ENCODE measurements at regions not wholly inside any gene's neighbourhood (a gene's known extent, or its start where the extent isn't known, plus 50 kb on each side); places are given as distances from the start of the nearest gene placed in this dataset.

DNA sequence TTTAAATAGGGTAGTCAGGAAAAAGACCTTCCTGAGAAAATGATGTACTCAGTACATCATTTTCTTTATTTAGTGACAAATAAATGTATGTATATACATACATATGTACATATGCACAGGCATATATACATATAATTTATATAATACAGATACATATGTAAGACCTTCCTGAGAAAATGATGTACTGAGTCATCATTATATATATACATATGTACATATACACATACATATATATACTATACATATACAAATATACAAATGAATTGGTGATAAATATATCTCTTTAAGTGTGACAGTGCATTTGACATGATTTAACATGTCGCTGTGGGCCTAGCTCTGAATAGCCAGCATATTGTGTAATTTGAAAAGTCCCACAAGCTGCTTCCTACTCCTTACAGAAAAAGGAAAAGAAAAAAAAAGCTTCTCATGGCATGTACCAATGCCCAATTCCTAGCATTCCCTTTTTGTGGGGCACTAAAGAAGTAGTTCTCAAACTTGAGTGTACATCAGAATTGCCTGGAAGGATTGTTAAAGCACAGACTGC, 208.1 kb upstream of the UMPS start:
- no peaks in the 10 kb centered on the region for H3K9me3 Mint-ChIP-seq
- H3K27me3 ChIP-seq (ENCODE audit: control insufficient read depth, insufficient read depth, low read length): no peaks in the 10 kb centered on the region
- no peak overlapping the region for H3K27ac Mint-ChIP-seq
- H3K4me3 ChIP-seq (ENCODE audit: low read length): no peak overlapping the region
- peaks cover 34 to 49% of the 10 kb centered on the region in 2 donors for H3K27me3 Mint-ChIP-seq (ENCODE audit: low read depth in 2 of 2)
- DNase-seq (no peak), ATAC-seq (no peak)
- H3K9me3 ChIP-seq (ENCODE audit: control insufficient read depth, insufficient read depth, low read length): no peaks in the 10 kb centered on the region
- WGBS (ENCODE audit: insufficient coverage): 67% methylated on average over 1 of the region's 1 CpG
- H3K4me1 Mint-ChIP-seq: no peaks in the 10 kb centered on the region
- H3K36me3 ChIP-seq (ENCODE audit: control insufficient read depth, insufficient read depth, low read length): no peaks in the 10 kb centered on the region
- no peaks in the 10 kb centered on the region for H3K36me3 Mint-ChIP-seq
- H3K27ac ChIP-seq (ENCODE audit: low read length): no peak overlapping the region
- intact Hi-C loops (cut with micrococcal nuclease): no loop called here
- H3K4me3 Mint-ChIP-seq: no peak overlapping the region
- H3K4me1 ChIP-seq (ENCODE audit: control insufficient read depth, insufficient read depth, low read length): no peaks in the 10 kb centered on the region
- TF ChIP-seq, protein P1, sequence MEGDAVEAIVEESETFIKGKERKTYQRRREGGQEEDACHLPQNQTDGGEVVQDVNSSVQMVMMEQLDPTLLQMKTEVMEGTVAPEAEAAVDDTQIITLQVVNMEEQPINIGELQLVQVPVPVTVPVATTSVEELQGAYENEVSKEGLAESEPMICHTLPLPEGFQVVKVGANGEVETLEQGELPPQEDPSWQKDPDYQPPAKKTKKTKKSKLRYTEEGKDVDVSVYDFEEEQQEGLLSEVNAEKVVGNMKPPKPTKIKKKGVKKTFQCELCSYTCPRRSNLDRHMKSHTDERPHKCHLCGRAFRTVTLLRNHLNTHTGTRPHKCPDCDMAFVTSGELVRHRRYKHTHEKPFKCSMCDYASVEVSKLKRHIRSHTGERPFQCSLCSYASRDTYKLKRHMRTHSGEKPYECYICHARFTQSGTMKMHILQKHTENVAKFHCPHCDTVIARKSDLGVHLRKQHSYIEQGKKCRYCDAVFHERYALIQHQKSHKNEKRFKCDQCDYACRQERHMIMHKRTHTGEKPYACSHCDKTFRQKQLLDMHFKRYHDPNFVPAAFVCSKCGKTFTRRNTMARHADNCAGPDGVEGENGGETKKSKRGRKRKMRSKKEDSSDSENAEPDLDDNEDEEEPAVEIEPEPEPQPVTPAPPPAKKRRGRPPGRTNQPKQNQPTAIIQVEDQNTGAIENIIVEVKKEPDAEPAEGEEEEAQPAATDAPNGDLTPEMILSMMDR (IDR thresholded peaks at IDR 0.05): no peak

DNA sequence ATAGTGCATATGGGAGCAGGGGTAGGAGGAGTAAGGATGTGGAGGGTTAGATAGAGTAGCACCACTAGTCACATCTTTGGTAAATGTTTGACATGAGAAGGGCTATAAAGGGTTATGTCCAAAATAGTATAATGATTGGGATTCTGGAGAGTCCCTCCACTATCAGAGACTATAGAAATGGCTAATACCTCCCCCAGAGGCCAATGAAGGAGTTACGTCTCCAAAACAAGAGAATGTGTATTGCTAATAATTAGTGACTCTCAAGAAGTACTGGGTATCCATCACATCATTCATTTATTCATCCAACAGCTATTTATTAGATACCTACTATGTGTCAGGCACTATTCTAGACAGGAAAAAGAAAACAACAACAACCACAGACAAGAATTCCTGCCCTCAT, 203.7 kb upstream of the UMPS start:
- Histone ChIP-seq H3K27me3 (ENCODE audit: control insufficient read depth, insufficient read depth, low read length) (no peaks in the 10 kb centered on the region), H3K9me3 (ENCODE audit: control insufficient read depth, insufficient read depth, low read length) (no peaks in the 10 kb centered on the region), H3K4me3 (ENCODE audit: low read length) (no peak overlapping the region), H3K27ac (ENCODE audit: low read length) (no peak overlapping the region), H3K4me1 (ENCODE audit: control insufficient read depth, insufficient read depth, low read length) (no peaks in the 10 kb centered on the region), H3K36me3 (ENCODE audit: control insufficient read depth, insufficient read depth, low read length) (no peaks in the 10 kb centered on the region)
- no peaks in the 10 kb centered on the region for H3K9me3 Mint-ChIP-seq
- DNase-seq: no peak
- WGBS (ENCODE audit: insufficient coverage): no CpG with 5 or more reads among the region's 1 CpG
- TF ChIP-seq, protein P1 (IDR thresholded peaks at IDR 0.05): no peak
- no peak overlapping the region for H3K4me3 Mint-ChIP-seq
- ATAC-seq: no peak
- H3K27ac Mint-ChIP-seq: no peak overlapping the region
- no peaks in the 10 kb centered on the region for H3K4me1 Mint-ChIP-seq
- intact Hi-C loops (cut with micrococcal nuclease): no loop called here
- H3K36me3 Mint-ChIP-seq: no peaks in the 10 kb centered on the region
- peaks cover 23 to 50% of the 10 kb centered on the region in 2 donors for H3K27me3 Mint-ChIP-seq (ENCODE audit: low read depth in 2 of 2)

DNA sequence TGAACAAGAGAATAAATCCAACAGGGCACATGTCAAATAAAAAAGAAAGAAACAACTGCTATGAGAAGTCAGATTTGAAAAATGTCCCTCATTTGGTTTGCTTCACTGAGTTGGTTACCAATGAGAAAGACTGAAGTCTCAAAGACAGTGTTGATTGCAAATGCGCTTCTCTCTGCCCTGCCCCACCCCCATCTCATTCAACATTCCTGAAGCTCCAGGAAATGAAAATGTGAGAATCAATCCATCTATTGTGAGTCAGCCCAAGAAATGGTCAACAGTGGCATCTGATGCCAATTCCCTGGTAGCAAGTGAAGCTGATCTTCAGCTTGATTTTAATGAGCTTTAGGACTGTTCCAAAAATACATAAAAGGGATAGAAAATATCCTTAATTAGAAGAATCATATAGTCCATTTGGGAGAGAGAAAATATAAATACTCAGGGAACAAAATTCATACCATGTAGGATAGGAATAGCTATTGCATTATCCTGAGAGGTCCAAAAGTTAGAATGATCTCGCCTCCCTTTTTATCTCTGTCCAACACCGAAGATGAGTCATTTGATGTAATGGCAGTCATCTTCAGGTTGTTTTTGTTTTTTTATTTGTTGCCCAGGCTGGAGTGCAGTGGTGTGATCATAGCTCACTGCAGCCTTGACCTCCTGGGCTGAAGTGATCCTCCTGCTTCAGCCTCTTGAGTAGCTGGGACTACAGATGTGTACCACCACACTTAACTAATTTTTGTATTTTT, 200.3 kb upstream of the UMPS start:
- Mint-ChIP-seq H3K36me3 (no peaks in the 10 kb centered on the region), H3K27me3 (ENCODE audit: low read depth in 2 of 2) (peaks cover 20 to 49% of the 10 kb centered on the region in 2 donors), H3K4me1 (no peaks in the 10 kb centered on the region), H3K9me3 (no peaks in the 10 kb centered on the region), H3K27ac (no peak overlapping the region), H3K4me3 (no peak overlapping the region)
- Histone ChIP-seq H3K27ac (ENCODE audit: low read length) (no peak overlapping the region), H3K36me3 (ENCODE audit: control insufficient read depth, insufficient read depth, low read length) (no peaks in the 10 kb centered on the region), H3K4me3 (ENCODE audit: low read length) (no peak overlapping the region), H3K27me3 (ENCODE audit: control insufficient read depth, insufficient read depth, low read length) (no peaks in the 10 kb centered on the region), H3K9me3 (ENCODE audit: control insufficient read depth, insufficient read depth, low read length) (no peaks in the 10 kb centered on the region), H3K4me1 (ENCODE audit: control insufficient read depth, insufficient read depth, low read length) (no peaks in the 10 kb centered on the region)
- TF ChIP-seq, protein P1 (IDR thresholded peaks at IDR 0.05): no peak
- whole genome bisulfite sequencing (ENCODE audit: insufficient coverage): 93% methylated on average over 1 of the region's 3 CpGs
- DNase-seq: no peak
- intact Hi-C loops (cut with micrococcal nuclease): no loop called here
- ATAC-seq: no peak

DNA sequence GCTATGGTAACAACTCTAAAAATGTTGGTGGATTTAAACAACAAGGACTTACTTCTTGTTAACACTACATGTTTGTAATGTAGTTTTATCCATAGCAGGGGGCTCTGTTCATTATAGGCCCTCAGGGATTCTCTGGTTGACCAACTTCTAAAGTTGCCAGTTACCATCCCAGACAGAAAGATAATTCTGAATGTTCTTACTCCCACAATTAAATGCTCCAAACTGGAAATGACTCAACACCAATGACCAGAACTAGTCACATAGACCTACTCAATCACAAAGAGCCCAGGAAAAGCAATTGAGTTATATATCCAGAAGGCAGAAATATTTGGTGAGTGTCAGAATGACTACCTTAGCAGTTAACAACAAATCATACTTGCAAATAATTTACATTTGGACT, 199.3 kb upstream of the UMPS start:
- ATAC-seq (no peak), DNase-seq (no peak)
- no peaks in the 10 kb centered on the region for H3K4me1 ChIP-seq (ENCODE audit: control insufficient read depth, insufficient read depth, low read length)
- TF ChIP-seq, protein P1 (IDR thresholded peaks at IDR 0.05): no peak
- no peaks in the 10 kb centered on the region for H3K27me3 ChIP-seq (ENCODE audit: control insufficient read depth, insufficient read depth, low read length)
- Mint-ChIP-seq H3K27ac (no peak overlapping the region), H3K27me3 (ENCODE audit: low read depth in 2 of 2) (peaks cover 20 to 56% of the 10 kb centered on the region in 2 donors), H3K36me3 (no peaks in the 10 kb centered on the region), H3K9me3 (no peaks in the 10 kb centered on the region), H3K4me3 (no peak overlapping the region), H3K4me1 (no peaks in the 10 kb centered on the region)
- no peak overlapping the region for H3K27ac ChIP-seq (ENCODE audit: low read length)
- H3K4me3 ChIP-seq (ENCODE audit: low read length): no peak overlapping the region
- no peaks in the 10 kb centered on the region for H3K36me3 ChIP-seq (ENCODE audit: control insufficient read depth, insufficient read depth, low read length)
- no peaks in the 10 kb centered on the region for H3K9me3 ChIP-seq (ENCODE audit: control insufficient read depth, insufficient read depth, low read length)
- intact Hi-C loops (cut with micrococcal nuclease): no loop called here

All from natural killer cell (primary cell).